Transverse colon (tissue), 4 donors: ENCODE measurements at regions not wholly inside any gene's neighbourhood (a gene's known extent, or its start where the extent isn't known, plus 50 kb on each side); places are given as distances from the start of the nearest gene placed in this dataset.

Experiments used
- EP300 ChIP-seq: sonication (generic); formaldehyde crosslinking; IDR thresholded peaks from one replicate; pipeline ENCODE4 v1.6.1; 2017; ENCODE audit warnings: antibody characterized with exemption, low read depth
- POLR2A ChIP-seq: fragments of 450-650 bp; IDR thresholded peaks from one replicate; pipeline ENCODE4 v1.6.1; 2016; ENCODE audit warnings: antibody characterized with exemption, mild to moderate bottlenecking, moderate library complexity
- POLR2AphosphoS5 ChIP-seq, 3 donors: sonication (generic); formaldehyde crosslinking; IDR thresholded peaks; one replicate each; pipeline ENCODE4 v1.6.1; 2016; ENCODE audit warnings: antibody characterized with exemption in 3 of 3
- TF ChIP-seq, protein P1 (sequence below), 5 experiments: fragments of 200-600 bp in 3 of 5; fragments of 450-650 bp in 2 of 5; sonication (generic) in 3 of 5; IDR thresholded peaks; 1 replicate in 2 of 5; 2 replicates in 3 of 5; pipeline ENCODE4 v1.5.1; 2016 to 2017; ENCODE audit warnings: antibody characterized with exemption in 5 of 5, inconsistent platforms in 3 of 5, mild to moderate bottlenecking in 2 of 5, moderate library complexity in 1 of 5

DNA sequence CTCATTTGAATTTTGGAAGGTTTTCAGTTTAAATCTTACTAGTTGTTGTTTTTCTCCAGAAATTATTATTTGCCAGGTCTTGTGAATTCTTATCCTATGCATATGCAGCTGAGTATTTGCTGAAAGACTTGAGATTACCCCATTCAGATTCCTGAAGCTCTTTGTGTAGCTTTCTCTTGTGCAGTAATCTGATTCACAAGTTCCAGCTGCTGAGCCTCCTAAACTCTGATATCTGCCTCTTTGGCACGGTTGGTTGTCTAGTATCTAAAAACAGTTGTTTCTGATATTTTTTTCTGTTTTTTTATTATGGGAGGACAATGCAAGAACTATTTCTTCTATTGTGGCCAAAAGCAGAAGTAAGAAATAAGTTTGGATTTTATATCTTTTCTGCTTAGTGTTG is 863.9 kb upstream of the MANEA start:
- TF ChIP-seq POLR2A, result no peak
- TF ChIP-seq, protein P1, sequence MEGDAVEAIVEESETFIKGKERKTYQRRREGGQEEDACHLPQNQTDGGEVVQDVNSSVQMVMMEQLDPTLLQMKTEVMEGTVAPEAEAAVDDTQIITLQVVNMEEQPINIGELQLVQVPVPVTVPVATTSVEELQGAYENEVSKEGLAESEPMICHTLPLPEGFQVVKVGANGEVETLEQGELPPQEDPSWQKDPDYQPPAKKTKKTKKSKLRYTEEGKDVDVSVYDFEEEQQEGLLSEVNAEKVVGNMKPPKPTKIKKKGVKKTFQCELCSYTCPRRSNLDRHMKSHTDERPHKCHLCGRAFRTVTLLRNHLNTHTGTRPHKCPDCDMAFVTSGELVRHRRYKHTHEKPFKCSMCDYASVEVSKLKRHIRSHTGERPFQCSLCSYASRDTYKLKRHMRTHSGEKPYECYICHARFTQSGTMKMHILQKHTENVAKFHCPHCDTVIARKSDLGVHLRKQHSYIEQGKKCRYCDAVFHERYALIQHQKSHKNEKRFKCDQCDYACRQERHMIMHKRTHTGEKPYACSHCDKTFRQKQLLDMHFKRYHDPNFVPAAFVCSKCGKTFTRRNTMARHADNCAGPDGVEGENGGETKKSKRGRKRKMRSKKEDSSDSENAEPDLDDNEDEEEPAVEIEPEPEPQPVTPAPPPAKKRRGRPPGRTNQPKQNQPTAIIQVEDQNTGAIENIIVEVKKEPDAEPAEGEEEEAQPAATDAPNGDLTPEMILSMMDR (IDR thresholded peaks at IDR 0.05), result no peak
- TF ChIP-seq EP300, result no peak
- TF ChIP-seq POLR2AphosphoS5 (IDR thresholded peaks at IDR 0.05), result no peak
